ENCODE measurements at regions not wholly inside any gene's neighbourhood (a gene's known extent, or its start where the extent isn't known, plus 50 kb on each side); places are given as distances from the start of the nearest gene placed in this dataset.

DNA sequence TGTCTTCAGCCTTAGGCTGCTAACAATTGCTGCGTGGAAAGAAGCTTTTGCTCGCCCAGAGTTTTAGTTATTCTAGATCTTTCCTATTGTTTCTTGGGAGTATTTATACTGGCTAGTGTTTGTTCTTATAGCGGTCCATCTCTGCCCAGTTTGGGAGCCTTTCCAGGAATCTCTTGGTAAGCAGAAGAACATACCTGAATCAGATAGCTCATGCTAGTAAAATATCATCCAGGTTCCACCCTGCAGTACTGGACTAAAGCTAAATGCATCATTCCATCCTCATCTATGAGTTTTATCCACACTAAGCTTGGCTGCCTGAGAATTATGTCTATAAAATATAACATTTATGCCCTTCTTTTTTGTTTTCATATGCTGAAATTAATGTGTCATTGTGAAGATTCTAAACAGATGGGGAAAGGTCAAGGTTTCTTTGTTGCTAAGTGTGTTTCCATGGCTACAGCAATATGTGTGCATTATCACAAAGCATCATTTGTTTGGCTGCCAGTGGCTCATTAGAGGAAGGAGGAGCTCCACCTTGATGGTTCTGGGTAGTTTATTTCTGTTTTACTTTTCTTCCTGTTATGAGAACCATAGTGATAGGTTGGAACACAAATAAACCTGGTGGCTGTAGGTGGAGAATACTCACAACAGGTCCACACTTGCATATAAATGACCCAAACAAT is 182.8 kb downstream of the PIK3C3 start:
- peaks cover 14% of the 10 kb centered on the region; the same call in 1 of the 2 replicates for H3K9me3 ChIP-seq (ENCODE audit: control insufficient read depth, insufficient read depth, low read length)
- ChIA-PET POLR2A (no interaction called here), CTCF (interaction anchor here (0.6 to 5.8 kb wide), 2 partner anchors 24 to 30 kb away, joined by 3 to 36 read pairs; no protein-coding TSS in a partner anchor)
- no peaks in the 10 kb centered on the region for H3K27me3 ChIP-seq (ENCODE audit: control insufficient read depth, insufficient read depth, low read length)
- H3K4me3 ChIP-seq (ENCODE audit: low read depth, low read length): no peak overlapping the region
- TF ChIP-seq, protein P1, sequence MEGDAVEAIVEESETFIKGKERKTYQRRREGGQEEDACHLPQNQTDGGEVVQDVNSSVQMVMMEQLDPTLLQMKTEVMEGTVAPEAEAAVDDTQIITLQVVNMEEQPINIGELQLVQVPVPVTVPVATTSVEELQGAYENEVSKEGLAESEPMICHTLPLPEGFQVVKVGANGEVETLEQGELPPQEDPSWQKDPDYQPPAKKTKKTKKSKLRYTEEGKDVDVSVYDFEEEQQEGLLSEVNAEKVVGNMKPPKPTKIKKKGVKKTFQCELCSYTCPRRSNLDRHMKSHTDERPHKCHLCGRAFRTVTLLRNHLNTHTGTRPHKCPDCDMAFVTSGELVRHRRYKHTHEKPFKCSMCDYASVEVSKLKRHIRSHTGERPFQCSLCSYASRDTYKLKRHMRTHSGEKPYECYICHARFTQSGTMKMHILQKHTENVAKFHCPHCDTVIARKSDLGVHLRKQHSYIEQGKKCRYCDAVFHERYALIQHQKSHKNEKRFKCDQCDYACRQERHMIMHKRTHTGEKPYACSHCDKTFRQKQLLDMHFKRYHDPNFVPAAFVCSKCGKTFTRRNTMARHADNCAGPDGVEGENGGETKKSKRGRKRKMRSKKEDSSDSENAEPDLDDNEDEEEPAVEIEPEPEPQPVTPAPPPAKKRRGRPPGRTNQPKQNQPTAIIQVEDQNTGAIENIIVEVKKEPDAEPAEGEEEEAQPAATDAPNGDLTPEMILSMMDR (IDR thresholded peaks at IDR 0.05; ENCODE audit: low read depth, low read length): no peak
- DNase-seq (ENCODE audit: low read depth, low spot score): no peak
- no peak overlapping the region for H3K27ac ChIP-seq (ENCODE audit: low read depth, low read length)

DNA sequence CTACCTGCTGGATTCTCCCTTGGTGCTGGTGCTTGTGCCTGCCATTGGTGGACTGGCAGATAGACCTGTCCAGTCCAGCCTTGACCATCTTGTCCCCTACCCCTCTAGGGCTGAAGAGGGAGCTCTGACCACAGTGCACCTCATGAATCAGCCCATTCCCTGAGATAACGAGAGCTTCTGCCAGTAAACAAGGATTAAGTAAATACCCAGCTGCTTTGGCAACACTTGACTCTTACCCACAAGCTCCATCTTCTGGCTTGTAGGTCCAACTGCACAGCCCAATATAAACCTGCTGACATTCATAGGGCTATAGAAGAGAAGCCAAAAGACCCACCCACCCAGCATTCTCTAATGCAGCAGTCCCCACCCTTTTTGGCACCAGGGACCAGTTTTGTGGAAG is 186.4 kb downstream of the PIK3C3 start:
- TF ChIP-seq, protein P1 (IDR thresholded peaks at IDR 0.05; ENCODE audit: low read depth, low read length): no peak
- H3K27me3 ChIP-seq (ENCODE audit: control insufficient read depth, insufficient read depth, low read length): no peaks in the 10 kb centered on the region
- H3K9me3 ChIP-seq (ENCODE audit: control insufficient read depth, insufficient read depth, low read length): peaks cover 14% of the 10 kb centered on the region; the same call in 1 of the 2 replicates
- DNase-seq (ENCODE audit: low read depth, low spot score): no peak
- H3K4me3 ChIP-seq (ENCODE audit: low read depth, low read length): no peak overlapping the region
- no peak overlapping the region for H3K27ac ChIP-seq (ENCODE audit: low read depth, low read length)
- CTCF ChIA-PET: interaction anchor here (1.4 kb wide), 1 partner anchor 27 kb away, joined by 10 read pairs; no protein-coding TSS in a partner anchor
- POLR2A ChIA-PET: no interaction called here

DNA sequence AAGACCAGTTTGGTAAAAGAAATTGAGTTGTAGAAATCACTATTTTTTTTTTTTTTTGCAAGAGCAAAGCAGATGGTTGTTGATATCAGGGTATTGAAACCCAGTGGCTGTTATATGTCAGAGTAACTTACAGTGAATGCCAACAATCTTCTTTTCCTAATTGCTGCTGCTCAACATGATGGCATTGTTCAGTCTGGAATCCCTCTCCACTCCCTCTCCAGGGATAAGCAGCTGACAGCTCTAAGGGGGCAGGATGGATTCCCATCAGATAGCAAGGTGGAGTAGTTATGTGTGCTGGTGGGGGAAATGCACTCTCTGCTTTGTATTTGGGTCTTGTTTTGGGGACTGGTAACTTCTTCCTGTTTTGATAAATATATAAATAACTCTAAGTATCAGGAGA is 200.0 kb downstream of the PIK3C3 start:
- POLR2A ChIA-PET: no interaction called here
- no peak for DNase-seq (ENCODE audit: low read depth, low spot score)
- CTCF ChIA-PET: interaction anchor here (0.6 kb wide), 1 partner anchor 1306 kb away, joined by 4 read pairs; no protein-coding TSS in a partner anchor
- TF ChIP-seq, protein P1 (IDR thresholded peaks at IDR 0.05; ENCODE audit: low read depth, low read length): no peak
- Histone ChIP-seq H3K27me3 (ENCODE audit: control insufficient read depth, insufficient read depth, low read length) (no peaks in the 10 kb centered on the region), H3K27ac (ENCODE audit: low read depth, low read length) (no peak overlapping the region), H3K4me3 (ENCODE audit: low read depth, low read length) (no peak overlapping the region), H3K9me3 (ENCODE audit: control insufficient read depth, insufficient read depth, low read length) (no peaks in the 10 kb centered on the region)

DNA sequence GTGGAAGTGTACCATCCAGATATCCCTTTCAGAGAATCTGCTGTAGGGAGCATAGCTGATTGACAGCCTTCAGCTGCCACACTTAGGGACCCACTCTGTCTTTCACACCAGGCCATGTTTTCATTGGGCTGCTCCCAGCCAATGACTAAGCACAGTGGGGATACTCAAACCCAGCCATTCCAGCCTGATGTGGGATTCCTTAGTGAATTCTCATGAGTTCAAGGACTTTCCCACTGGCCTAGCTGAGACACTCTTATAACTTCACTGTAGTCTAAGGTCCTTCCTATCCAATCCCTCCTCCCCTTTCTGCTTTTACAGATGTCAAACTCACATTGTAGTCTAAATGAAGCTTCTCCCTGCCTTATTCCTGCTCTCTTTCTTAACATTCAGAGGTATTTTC is 201.2 kb downstream of the PIK3C3 start:
- no peak overlapping the region for H3K27ac ChIP-seq (ENCODE audit: low read depth, low read length)
- DNase-seq (ENCODE audit: low read depth, low spot score): no peak
- no peaks in the 10 kb centered on the region for H3K27me3 ChIP-seq (ENCODE audit: control insufficient read depth, insufficient read depth, low read length)
- H3K9me3 ChIP-seq (ENCODE audit: control insufficient read depth, insufficient read depth, low read length): no peaks in the 10 kb centered on the region
- ChIA-PET CTCF (interaction anchor here (1.0 to 1.2 kb wide), 2 partner anchors 42 to 103 kb away, joined by 3 to 5 read pairs; no protein-coding TSS in a partner anchor), POLR2A (no interaction called here)
- no peak overlapping the region for H3K4me3 ChIP-seq (ENCODE audit: low read depth, low read length)
- TF ChIP-seq, protein P1 (IDR thresholded peaks at IDR 0.05; ENCODE audit: low read depth, low read length): no peak

DNA sequence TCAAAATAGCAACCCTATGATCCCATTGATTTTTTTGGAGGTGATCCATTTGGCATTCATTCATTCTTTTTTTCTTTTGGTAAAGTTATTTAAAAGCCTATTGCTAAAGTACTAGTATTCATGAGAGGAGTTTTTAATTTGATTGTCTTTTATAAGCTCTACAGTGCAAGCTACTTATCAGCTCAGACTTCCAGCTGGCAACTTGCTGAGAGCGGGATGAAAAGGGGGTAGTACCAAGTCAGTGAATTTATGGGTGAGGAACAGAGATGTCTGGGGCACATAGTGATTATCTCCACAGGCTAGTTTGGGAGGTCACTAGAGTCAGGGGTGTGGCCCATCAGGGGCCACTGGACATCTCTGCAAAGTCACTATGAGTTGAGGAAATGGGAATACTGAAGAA is 202.4 kb downstream of the PIK3C3 start:
- CTCF ChIA-PET: interaction anchor here (1.0 kb wide), 1 partner anchor 141 kb away, joined by 3 read pairs; no protein-coding TSS in a partner anchor
- no peak for DNase-seq (ENCODE audit: low read depth, low spot score)
- TF ChIP-seq, protein P1 (IDR thresholded peaks at IDR 0.05; ENCODE audit: low read depth, low read length): no peak
- no peak overlapping the region for H3K27ac ChIP-seq (ENCODE audit: low read depth, low read length)
- no peaks in the 10 kb centered on the region for H3K9me3 ChIP-seq (ENCODE audit: control insufficient read depth, insufficient read depth, low read length)
- H3K4me3 ChIP-seq (ENCODE audit: low read depth, low read length): no peak overlapping the region
- H3K27me3 ChIP-seq (ENCODE audit: control insufficient read depth, insufficient read depth, low read length): no peaks in the 10 kb centered on the region
- POLR2A ChIA-PET: no interaction called here
